Endothelial cell (in vitro differentiated cells): ENCODE measurements at regions not wholly inside any gene's neighbourhood (a gene's known extent, or its start where the extent isn't known, plus 50 kb on each side); places are given as distances from the start of the nearest gene placed in this dataset.

Experiments used
- DNase-seq: peaks from one replicate; pipeline ENCODE4 v3.0.0; 2021; ENCODE audit warnings: low spot score
- H3K27ac Mint-ChIP-seq: one replicate; pipeline ENCODE4 v1.8.0; 2021; ENCODE audit warnings: mixed read lengths, inconsistent platforms; ENCODE audit not compliant: unreplicated experiment
- H3K27me3 Mint-ChIP-seq: one replicate; pipeline ENCODE4 v1.8.0; 2021; ENCODE audit warnings: mild to moderate bottlenecking, moderate library complexity, mixed read lengths, inconsistent platforms; ENCODE audit not compliant: unreplicated experiment
- H3K36me3 Mint-ChIP-seq: one replicate; pipeline ENCODE4 v1.8.0; 2021; ENCODE audit warnings: mild to moderate bottlenecking, low read depth, mixed read lengths, inconsistent platforms; ENCODE audit not compliant: unreplicated experiment
- H3K4me1 Mint-ChIP-seq: one replicate; pipeline ENCODE4 v1.8.0; 2021; ENCODE audit warnings: mild to moderate bottlenecking, mixed read lengths, inconsistent platforms; ENCODE audit not compliant: unreplicated experiment
- H3K4me3 Mint-ChIP-seq: one replicate; pipeline ENCODE4 v1.8.0; 2021; ENCODE audit warnings: mild to moderate bottlenecking, mixed read lengths, inconsistent platforms; ENCODE audit not compliant: unreplicated experiment
- H3K9me3 Mint-ChIP-seq: one replicate; pipeline ENCODE4 v1.8.0; 2021; ENCODE audit warnings: mixed read lengths, inconsistent platforms; ENCODE audit not compliant: unreplicated experiment
- CTCF ChIP-seq: fragments of 200-600 bp; sonication (generic); IDR thresholded peaks from one replicate; pipeline ENCODE4 v1.5.0; 2021; ENCODE audit warnings: antibody characterized with exemption; ENCODE audit not compliant: unreplicated experiment

GRCh38 chr9:86732514-86733171 lies 214.7 kb downstream of the GAS1 start:
- H3K9me3 Mint-ChIP-seq, result no peaks in the 10 kb centered on the region
- peaks cover 2% of the 10 kb centered on the region for H3K27me3 Mint-ChIP-seq
- H3K4me3 Mint-ChIP-seq, result no peak overlapping the region
- no peak for TF ChIP-seq CTCF
- no peak for DNase-seq
- no peaks in the 10 kb centered on the region for H3K36me3 Mint-ChIP-seq
- no peaks in the 10 kb centered on the region for H3K4me1 Mint-ChIP-seq
- no peak overlapping the region for H3K27ac Mint-ChIP-seq

- Mint-ChIP-seq H3K4me1 (no peaks in the 10 kb centered on the region), H3K27me3 (peaks cover 2% of the 10 kb centered on the region), H3K4me3 (no peak overlapping the region), H3K27ac (no peak overlapping the region), H3K9me3 (no peaks in the 10 kb centered on the region), H3K36me3 (no peaks in the 10 kb centered on the region)
- no peak for DNase-seq
- TF ChIP-seq CTCF, result no peak
These were observed 215.7 kb downstream of the GAS1 start for GRCh38 chr9:86731511-86732063.

GRCh38 chr9:86730163-86730928 lies 217.0 kb downstream of the GAS1 start:
- no peak overlapping the region for H3K4me3 Mint-ChIP-seq
- H3K27me3 Mint-ChIP-seq, result peaks cover 2% of the 10 kb centered on the region
- no peaks in the 10 kb centered on the region for H3K9me3 Mint-ChIP-seq
- no peak overlapping the region for H3K27ac Mint-ChIP-seq
- DNase-seq, result no peak
- no peak for TF ChIP-seq CTCF
- H3K4me1 Mint-ChIP-seq, result no peaks in the 10 kb centered on the region
- H3K36me3 Mint-ChIP-seq, result no peaks in the 10 kb centered on the region

- Mint-ChIP-seq H3K27ac (no peak overlapping the region), H3K36me3 (no peaks in the 10 kb centered on the region)
- no peak for DNase-seq
These were observed 222.8 kb downstream of the GAS1 start for GRCh38 chr9:86724529-86724928.

More at GRCh38 chr9:86724529-86724928, 222.8 kb downstream of the GAS1 start:
- no peak overlapping the region for H3K4me3 Mint-ChIP-seq
- H3K4me1 Mint-ChIP-seq, result no peaks in the 10 kb centered on the region
- no peaks in the 10 kb centered on the region for H3K9me3 Mint-ChIP-seq
- H3K27me3 Mint-ChIP-seq, result no peaks in the 10 kb centered on the region
- no peak for TF ChIP-seq CTCF
